ENCODE measurements at regions not wholly inside any gene's neighbourhood (a gene's known extent, or its start where the extent isn't known, plus 50 kb on each side); places are given as distances from the start of the nearest gene placed in this dataset.

DNA sequence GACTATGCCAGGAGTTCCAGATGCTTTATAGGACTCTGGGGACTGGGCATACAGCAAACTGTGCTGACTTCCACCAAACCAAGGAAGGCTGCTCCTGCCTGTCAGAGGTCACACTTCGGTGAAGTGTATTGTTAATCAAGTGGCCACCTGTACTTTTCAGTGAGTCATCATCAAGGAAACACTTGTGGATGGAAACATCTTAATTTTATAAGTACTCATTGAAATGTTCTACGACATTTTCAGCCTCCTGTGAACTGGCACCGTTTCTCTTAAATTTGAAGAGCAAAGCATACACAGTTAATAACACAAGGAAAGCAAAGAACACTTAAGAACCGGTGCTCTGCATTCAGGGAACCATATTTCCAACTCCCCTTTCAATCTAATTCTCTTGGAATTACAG is 801.7 kb upstream of the DPPA4 start:
- DNase-seq, result no peak

DNA sequence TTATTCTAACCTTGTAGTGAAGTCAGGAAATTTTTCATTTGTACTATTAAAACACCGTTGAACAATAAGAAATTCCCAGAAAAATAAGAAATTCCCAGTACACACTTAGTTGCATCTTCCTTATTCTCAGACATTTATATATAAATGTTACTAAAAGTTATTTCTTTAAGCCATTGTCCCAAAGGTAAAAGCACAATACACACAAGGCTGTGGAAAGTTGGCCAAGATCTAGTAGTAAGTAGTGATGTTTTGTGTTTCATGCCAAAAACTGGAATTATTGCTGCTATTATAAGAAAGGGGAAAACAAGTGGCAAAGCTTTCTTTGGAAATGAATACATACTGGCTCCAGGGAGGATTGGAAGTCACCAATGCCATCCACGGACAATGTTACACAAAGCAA is 802.5 kb upstream of the DPPA4 start:
- DNase-seq, result no peak

DNA sequence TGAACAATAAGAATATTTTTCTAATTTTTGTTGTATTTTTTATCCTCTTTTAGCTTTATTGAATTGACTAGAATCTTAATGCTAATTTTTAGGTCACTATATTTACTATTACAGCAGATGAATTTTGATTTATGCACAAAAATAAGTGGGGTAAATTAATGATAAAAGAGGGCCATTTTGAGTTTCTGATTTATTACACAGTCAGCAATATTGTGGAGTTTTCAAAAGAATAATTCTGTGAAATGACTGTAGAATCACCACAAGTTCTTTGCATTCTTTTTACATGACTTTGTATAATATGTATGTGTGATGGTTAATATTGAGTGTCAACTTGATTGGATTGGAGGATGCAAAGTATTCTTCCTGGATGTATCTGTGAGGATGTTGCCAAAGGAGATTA is 812.4 kb upstream of the DPPA4 start:
- DNase-seq, result no peak

DNA sequence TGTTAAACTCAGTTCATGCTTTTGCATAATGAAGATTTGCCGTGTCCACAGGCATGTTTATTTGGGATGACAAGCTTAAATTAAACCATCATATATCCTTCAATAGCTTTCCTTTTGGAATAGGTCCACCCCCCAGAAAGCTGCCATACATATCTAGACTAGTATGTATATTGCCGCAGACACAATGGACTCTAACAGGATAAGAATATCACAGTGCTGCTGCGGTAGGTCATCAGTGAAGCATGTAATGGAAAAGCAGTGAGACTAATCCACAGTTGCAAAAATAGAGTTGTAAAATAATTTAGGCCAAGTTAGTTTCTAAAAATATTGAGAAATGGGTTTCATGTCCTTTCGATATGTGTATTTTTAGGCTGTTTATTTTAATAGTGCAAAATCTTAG is 819.9 kb upstream of the DPPA4 start:
- no peak for DNase-seq

DNA sequence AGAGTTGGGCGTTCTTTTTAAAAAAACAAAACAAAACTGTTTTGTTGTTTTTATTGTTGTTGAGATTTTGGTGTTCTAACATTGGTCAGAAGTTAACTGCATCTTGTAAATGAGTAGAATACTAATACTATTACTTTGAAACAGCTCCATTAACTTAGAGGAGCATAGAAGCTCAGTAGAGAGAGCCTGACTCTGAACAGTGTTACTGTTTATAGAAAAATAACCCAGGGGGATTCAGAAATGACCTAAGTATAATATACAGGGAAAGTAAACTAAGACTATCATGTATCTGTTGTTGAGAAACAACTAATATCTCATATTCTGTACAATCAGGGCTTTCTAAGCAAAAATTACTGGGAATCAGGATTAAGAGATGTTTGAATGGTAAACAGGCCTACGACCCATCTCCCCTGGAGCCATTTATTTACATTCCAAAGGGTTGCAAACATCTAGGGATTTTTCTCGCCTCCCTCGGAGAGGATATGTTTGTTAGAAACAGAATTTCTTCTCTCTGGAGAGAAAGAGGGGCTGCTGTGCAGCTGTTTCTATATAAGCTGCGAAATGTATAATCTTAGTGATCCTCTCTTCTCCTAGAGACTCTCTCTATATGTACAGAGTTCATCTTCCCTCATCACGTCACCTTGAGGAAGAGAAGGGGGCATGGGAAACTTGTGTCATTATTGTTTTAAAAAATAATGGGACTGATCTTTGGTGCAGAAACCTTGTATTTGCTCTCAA is 827.5 kb upstream of the DPPA4 start:
- no peak for DNase-seq

DNA sequence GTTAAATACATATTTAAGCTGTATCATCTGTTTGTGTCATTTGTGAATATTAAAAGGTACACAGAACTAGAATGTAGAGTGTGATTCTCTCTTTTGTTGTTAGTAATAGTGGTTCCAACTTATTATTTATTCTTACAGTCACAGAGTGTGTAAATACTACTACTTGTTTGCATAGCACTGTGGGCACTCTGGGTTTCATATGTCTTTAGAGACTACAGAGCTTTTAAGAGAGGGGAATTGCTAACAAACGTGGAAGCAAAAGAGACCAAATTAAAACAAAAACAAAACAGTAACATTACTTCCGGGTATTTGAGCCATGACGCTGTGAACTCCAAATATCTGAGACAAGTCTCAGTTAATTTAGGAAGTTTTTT is 828.0 kb upstream of the DPPA4 start:
- DNase-seq, result no peak

DNA sequence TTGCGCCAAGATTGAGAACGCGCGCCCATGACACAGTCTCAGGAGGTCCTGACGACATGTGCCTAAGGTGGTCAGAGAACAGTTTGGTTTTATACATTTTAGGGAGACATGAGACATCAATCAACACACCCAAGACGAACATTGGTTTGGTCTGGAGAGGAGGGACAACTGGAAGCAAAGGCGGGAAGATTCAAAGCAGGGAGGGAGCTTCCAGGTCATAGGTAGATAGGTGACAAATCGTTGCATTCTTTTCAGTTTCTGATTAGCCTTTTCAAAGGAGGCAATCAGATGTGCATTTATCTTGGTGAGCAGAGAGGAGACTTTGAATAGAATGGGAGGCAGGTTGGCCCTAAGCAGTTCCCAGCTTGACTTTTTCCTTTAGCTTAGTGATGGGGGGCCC is 828.4 kb upstream of the DPPA4 start:
- DNase-seq, result no peak

DNA sequence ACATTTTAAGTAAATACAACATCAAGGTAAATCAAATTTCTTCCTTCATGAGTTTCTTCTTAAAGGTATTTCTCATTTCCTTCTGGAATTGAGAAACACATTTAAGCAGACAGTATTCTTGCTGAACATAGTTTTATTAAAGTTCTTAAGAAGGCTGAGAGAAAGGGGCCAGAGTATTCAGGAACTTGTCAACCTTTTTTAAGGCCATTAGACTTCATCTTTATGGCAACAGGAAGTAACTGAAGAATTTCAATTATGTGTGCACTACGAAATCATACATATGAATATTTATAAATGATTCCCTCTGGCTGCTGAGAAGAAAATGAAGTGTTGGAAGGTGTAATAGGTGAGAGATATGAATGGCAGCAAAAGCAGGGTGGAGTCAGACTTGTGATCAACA is 829.4 kb upstream of the DPPA4 start:
- no peak for DNase-seq

DNA sequence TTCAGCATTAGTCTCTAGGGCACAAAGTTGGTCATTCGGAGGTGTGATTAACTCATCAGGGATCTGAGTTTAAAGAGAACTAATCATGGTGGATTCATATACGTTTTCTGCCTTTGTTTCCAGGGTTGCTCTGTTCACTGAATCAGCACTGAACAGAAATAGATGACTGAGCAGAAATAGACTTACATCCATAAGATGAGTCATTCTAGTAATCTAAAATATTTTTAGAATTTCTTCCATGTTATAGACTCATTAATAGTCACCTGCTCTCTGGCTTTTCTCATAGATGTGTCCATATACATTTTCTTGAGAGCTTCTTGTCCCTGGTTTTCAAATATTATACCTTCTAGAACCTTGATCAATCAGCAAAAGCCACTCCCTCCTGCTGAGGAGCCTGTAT is 837.6 kb upstream of the DPPA4 start:
- DNase-seq, result no peak

DNA sequence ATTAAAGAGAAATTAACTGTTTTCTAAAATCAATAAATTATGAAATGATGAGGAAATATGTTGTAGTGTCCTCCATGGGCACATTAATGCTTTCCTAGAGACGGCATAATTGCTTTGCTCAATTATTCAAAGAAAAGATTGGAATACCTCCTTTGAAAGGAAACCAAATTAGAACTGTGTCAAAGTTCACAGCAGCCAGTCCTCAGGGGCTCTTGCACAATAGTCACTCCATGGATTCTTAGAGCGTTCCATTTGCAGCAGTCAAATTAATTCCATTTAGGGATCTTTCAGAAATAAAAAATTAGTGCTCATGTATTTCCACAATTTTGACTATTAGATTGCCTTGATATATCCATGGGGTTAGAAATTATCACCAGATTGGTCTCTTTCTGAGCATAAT is 841.6 kb upstream of the DPPA4 start:
- no peak for DNase-seq

DNA sequence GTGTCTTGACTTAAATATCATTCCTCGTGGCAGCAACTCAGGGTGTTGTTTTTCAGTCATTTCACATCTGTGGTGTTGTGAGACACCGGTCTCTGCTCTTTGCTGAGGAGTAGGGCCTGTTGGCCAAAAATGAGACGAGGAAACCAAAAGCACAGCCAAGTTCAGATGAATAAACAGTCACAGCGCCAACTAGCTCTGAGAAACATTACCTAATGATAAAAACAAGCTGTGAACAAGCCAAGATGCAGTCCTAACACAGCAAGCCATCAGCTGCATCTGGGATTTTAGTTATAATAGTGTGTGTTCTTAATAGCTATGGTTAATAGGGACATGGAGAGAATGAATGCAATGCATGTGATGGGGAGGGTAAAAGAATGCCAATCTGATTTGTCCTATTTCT is 843.4 kb upstream of the DPPA4 start:
- DNase-seq, result no peak

DNA sequence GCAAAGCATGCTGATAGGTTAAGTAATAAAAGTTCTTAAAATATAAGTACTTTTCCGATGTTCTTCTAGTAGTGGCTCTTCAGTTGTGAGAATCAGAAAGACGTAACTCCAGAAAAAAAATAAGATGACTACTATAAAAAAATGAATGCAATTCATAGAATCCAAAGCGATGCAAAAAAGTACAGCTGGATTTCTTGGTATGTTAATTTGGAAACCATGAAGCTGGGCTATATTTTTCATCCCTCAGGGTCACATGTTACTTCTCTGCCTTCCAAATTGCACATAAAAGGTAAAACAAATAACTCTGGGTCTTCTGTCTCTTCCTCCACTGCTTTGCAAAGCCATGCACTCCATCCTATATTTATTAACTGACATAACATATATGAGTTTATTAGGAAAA is 843.9 kb upstream of the DPPA4 start:
- no peak for DNase-seq

DNA sequence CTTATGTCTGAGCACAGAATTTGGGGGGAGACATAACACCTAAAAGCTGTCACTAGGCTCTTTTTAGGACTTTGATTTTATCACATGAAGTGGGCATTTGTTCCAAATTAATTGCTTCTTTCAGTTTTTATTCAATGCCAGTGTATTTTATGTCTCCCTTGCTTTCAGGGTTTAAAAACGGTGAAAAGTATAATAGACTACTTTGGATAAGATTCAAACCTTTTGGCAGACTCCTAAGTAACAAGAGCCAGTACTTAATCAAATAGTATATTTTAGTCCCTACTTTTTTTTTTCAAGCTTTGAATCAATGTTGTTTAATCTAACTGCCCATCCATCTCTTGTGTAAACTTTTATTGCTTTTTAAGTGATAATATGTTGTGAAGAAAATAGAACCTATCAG is 847.2 kb upstream of the DPPA4 start:
- DNase-seq, result no peak

DNA sequence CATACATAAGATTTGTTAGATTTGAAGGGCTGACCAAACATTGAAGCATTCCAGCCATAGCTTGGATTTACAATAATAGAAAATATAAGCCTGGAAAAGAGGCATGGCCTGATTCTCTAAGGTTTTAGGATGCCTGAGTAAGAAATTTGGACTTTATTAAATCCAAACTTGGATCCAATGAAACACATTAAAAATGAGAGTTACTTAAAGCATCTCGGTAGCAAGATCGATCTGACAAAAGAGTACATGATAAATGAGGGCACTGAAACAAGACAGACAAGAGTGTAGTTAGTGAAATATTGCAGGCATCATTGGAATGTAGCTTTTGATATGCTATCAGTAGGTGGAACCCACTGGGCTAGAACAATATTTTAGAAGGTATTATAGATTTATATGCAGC is 855.7 kb upstream of the DPPA4 start:
- no peak for DNase-seq

DNA sequence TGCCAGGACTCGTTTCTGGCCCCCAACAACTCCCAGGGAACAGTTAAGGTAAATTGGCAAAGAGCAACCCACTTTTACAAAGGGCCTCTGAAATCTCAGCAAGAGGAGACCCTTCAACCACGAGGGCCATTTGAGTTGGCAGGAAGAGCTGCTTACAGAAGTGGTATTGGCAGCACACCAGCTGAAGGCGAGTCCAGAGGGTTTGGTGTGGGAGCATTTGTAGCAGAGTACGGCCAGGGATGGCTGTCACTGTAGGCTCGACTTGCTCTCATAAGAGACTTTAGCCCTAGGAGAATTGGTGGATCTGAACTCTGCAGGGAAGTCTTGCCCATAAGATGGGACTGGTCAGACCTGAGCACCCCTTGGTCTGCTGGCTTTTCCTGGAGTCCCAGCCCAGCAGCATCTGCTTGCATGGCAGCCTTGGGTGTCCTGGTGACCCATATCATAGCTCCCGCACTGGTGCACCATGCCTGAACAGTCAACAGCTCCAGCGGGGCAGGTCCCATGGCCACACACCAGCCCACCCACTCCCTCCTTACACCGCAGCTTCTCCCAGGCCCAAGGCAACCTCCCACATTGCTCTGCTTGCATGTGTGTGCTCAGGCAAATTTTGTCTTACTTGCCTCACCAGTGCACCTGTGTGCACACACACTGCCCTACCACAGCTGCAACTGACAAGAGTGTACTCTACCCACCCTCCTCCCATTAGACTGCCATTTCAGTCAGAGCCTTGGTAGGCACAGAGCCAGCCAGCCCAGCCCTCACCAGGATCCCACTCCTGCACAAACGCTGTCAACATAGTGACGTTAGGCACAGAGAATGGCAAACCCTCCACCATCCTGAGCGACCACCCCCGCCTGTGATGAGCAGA is 861.6 kb upstream of the DPPA4 start:
- peak; percentile 58 for DNase-seq

DNA sequence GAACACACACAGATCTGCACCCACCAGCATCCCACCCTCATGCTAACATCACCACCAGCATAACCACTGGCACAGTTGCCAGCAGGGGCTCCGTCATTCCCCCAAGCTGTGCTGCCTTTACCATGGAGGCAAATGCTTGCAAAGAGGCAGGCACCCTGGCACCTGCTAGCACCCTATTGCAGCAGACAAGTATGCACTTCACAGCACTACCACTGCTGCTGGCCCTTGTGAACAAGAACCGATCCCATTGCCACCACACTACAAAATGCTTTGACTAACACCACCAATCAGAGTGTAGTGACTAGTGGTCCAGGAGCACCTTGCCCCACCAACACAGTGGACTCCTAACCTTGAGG is 862.2 kb upstream of the DPPA4 start:
- DNase-seq, result no peak

DNA sequence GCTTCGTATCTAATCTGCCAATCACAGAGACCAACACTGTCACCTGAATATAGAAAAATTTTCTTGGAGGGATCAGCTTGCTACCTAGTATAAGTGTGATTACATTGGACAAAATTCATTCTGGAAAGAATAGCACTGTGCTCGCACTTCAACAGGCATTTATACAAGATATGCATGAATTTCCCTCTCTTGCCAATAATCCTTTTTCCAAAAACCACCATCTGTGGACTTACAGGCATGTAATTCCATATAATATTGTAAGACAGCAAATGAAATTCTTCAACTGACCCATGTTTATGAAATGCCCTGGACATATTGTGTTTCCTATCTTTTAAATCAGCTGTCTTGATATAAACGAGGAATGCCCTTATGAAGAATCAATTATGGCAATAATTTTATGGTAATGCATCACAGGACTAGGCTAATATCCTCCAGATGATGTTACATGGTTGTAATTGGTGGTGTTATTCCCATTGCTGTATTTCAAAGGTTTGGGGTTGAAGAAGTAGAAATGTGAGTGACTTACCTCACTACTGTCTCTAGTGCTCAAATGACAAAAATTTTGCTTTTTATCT is 861.4 kb upstream of the NECTIN3 start:
- DNase-seq, result no peak

DNA sequence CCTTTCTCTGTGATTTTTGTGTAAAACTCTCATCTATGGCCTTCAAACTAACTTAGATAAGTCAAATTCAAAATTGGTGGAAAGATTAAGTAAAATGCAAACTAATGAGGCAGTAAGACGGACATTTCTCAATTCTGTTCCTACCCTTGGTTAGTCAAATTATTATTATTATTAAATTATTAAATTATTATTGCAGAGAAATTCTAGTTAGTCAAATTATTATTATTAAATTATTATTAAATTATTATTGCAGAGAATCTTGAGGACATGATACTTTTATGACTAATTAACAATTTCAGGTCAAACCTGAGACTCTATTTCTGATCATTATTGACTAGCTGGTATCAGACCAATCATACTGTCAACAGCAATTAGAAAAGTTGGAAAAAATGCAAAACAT is 845.0 kb upstream of the NECTIN3 start:
- DNase-seq, result no peak

DNA sequence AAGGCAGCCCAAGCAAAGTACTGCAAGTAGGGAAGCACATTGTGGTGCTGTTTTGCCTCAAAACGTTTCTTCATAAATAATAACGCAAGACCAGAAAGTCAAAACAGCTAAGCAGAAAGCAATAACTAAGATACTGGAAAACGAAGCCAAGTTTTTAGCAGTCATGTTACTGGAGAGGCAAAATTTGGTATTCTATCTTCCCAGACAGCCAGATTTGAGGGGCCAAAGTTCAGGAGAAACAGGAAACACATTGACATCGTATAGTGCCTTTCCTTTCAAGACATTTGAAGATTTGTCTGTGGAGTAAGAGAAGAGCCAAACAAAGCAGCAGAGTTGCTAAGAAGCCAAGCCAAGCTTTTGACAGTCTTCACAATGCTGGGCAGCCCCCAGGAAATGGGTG is 843.6 kb upstream of the NECTIN3 start:
- DNase-seq, result no peak

DNA sequence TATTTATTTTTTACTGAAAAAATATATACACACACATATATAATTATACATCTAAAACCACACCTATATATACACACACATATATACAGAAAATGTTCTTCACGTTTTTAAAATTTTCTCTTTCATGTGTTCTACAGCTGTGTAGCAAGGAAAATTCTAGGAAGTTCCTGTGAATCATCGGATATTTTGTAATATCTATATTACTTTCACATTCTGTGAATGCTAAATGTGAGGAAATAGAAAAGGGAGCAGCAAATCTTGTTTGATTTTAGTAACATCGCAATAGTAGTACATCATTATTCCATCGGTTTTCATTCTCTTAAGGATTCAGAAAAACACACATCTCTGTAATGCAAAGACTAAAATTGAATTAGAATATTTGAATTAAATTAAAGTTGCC is 836.8 kb upstream of the NECTIN3 start:
- DNase-seq, result no peak

DNA sequence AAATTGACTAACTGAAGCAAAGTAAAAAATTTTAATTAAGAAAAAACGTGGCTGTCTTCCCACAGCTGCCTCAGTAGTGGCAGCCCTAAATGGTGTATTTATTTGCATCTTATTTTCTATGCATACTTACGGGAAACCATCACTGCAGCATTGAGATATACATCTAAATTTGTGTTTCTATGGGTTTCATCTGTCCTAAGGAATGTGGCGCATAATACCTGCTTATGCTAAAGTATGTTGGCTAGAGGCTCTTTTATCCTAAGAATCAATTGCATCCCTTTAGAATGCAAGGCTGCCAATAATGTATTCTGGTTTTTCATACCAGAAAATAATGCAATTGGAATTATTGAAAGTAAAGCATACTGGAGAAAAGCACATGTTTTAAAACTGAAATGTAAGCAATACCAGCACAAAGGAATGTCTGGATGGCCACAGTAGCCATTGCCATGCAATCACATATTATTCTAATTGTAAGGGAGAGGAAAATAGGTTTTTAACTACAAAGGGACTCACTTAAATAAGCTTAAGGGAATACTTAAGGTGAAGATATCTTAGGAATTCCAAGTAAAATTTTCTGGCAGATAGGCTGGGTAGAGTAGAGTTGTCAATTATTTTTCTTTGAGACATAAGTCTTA is 834.5 kb upstream of the NECTIN3 start:
- no peak for DNase-seq

DNA sequence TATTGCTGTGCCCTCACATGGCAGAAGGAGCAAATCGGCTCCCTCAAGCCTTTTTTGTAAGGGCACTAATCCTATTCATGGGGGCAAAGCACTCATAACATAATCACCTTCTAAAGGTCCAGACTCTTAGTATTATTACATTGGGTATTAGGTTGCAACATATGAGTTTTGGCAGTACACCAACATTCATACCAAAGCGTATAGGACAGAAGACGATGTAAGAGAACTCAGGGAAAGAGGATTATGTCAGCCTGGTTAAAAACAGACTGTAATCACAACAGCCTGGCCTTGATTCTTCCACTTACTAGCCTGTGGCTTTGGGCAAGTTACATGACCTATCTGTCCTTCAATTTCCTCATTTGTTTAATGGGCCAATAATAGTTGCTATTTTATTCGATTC is 828.5 kb upstream of the NECTIN3 start:
- no peak for DNase-seq

DNA sequence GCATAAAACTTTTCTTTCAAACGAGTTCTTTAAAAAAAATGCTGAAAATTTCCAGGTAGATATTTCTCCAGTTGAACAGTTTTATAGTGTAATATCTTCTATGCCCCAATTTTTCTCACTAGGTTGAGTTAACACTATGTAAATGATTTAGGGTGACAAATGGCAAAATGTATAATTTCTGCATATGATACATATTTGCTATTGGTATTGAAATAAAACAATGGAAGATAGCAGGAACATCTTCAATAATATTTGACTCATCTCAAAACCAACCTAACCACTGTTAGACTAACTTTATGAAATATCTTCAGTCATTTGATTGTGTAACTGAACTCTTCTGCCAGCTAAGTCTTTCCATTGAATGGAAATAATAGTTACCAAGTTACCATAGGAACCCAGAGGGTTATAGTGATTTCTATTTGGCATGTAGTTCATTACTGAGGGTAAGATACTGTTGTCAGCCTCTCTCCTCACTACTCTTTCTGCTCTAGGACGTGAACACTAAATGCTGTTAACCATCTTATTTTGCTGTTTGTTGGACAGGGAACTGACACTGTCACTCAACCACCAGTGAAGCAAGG is 824.7 kb upstream of the NECTIN3 start:
- DNase-seq, result no peak

DNA sequence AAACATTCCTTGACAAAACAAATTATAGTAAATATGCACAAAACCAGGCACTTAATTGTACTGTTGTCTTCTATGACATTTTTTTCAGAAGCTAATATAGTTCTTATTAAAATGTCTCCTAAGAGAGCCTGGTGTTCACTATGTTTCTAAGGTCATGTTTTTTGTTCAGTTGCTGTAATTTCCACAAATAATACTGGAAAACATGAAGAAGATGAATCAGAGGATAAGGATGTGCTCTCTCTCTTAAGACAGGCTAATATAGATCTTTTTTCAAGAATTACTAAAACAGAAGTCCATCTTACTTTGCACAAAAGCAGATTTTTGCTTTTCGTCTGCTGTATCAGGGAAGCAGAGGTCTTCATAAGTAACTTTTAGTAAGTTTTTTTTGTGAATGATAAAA is 823.0 kb upstream of the NECTIN3 start:
- no peak for DNase-seq
